ENCODE measurements at regions not wholly inside any gene's neighbourhood (a gene's known extent, or its start where the extent isn't known, plus 50 kb on each side); places are given as distances from the start of the nearest gene placed in this dataset.

DNA sequence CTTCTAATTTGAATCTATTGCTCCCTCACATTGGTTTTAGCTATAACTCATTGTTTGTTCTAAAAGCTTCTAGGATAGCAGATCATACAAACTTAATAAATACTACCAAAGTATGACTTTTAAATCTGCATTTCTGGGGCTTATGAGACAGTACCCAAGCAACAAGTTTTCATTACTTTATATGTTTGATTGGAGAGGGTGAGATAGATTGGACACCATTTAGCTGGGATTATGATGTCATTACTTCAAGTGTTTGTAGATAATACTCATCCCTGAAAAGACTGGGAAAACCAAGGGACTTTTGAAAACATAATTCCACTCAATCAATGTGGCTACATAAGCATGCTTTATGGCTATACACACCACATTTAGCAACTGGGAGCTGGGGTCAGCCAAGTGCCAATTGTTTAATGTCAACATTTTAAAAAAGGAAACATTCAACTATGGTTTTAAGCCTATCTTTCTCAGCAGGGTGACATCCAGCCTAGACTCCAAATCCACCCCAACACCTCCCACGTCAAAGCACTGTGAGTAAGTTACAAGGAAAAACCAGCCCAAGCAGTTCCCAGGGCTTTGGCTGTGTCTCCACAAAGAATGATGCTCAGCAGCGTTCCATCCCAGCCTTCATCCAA, 119.9 kb downstream of the ETAA1 start:
- Histone ChIP-seq H3K4me1 (ENCODE audit: control insufficient read depth, extremely low read depth, insufficient read depth, low read length) (peaks cover 13% of the 10 kb centered on the region), H3K9ac (ENCODE audit: control insufficient read depth, extremely low read depth, insufficient read depth, low read length) (no peak overlapping the region), H3K79me2 (ENCODE audit: control insufficient read depth, insufficient read depth, low read length) (no peaks in the 10 kb centered on the region), H3K9me1 (ENCODE audit: control insufficient read depth, extremely low read depth, insufficient read depth, low read length) (no peaks in the 10 kb centered on the region), H3K36me3 (ENCODE audit: control insufficient read depth in 2 of 2, extremely low read depth in 1 of 2, insufficient read depth in 2 of 2, low read length in 2 of 2) (no peaks in the 10 kb centered on the region), H3K27ac (ENCODE audit: control insufficient read depth, insufficient read depth, low read length) (no peak overlapping the region), H2AFZ (ENCODE audit: control insufficient read depth, low read length) (no peak overlapping the region), H3K27me3 (ENCODE audit: control insufficient read depth, extremely low read depth, insufficient read depth, low read length) (no peaks in the 10 kb centered on the region), H3K4me2 (ENCODE audit: control insufficient read depth, extremely low read depth, insufficient read depth, low read depth, low read length) (no peak overlapping the region), H3K9me3 (ENCODE audit: control insufficient read depth, low read depth, low read length) (no peaks in the 10 kb centered on the region), H3K4me3 (ENCODE audit: control insufficient read depth in 2 of 3, extremely low read depth in 1 of 3, insufficient read depth in 2 of 3, low read depth in 1 of 3, low read length in 3 of 3) (no peak overlapping the region), H4K20me1 (ENCODE audit: control insufficient read depth, extremely low read depth, insufficient read depth, low read length) (no peaks in the 10 kb centered on the region)
- dilution Hi-C loops (cut with MboI; ENCODE audit: extremely low pct_ligation_motif_present, low sequenced_read_pairs), result no loop called here
- TF ChIP-seq, protein P1, sequence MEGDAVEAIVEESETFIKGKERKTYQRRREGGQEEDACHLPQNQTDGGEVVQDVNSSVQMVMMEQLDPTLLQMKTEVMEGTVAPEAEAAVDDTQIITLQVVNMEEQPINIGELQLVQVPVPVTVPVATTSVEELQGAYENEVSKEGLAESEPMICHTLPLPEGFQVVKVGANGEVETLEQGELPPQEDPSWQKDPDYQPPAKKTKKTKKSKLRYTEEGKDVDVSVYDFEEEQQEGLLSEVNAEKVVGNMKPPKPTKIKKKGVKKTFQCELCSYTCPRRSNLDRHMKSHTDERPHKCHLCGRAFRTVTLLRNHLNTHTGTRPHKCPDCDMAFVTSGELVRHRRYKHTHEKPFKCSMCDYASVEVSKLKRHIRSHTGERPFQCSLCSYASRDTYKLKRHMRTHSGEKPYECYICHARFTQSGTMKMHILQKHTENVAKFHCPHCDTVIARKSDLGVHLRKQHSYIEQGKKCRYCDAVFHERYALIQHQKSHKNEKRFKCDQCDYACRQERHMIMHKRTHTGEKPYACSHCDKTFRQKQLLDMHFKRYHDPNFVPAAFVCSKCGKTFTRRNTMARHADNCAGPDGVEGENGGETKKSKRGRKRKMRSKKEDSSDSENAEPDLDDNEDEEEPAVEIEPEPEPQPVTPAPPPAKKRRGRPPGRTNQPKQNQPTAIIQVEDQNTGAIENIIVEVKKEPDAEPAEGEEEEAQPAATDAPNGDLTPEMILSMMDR (optimal IDR thresholded peaks at IDR 0.05 in 1 of 3, IDR thresholded peaks at IDR 0.05 in 1 of 3, conservative IDR thresholded peaks at IDR 0.05 in 1 of 3; ENCODE audit: extremely low read depth in 1 of 3, insufficient read depth in 2 of 3, low read length in 3 of 3), result no peak
- no peak for TF ChIP-seq EZH2 (IDR thresholded peaks at IDR 0.05; ENCODE audit: low read length)
- DNase-seq (ENCODE audit: low read depth, low spot score) (no peak), FAIRE-seq (no peak)

DNA sequence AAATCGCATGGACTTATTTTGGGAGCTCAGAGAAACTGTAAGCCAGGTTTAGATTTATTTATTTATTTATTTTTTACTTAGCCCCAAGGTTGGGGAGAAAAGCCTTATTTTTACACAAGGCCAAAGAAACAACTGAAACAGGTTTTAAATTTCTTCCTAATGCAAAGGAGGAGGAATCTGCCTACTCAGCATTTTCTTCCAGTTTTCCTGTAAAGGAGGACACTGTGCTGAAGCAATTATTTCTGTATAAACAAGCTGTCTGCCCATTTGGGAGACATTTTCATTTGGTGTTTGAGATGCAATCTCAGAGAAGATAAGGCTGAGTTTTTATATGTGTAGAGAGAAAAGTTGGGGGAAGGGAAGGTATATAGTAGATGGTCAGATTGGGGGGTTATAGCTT, 125.0 kb downstream of the ETAA1 start:
- DNase-seq (ENCODE audit: low read depth, low spot score) (no peak), FAIRE-seq (no peak)
- H3K9ac ChIP-seq (ENCODE audit: control insufficient read depth, extremely low read depth, insufficient read depth, low read length), result no peak overlapping the region
- no peak overlapping the region for H3K27ac ChIP-seq (ENCODE audit: control insufficient read depth, insufficient read depth, low read length)
- H3K9me3 ChIP-seq (ENCODE audit: control insufficient read depth, low read depth, low read length), result no peaks in the 10 kb centered on the region
- peaks cover 3% of the 10 kb centered on the region for H3K4me1 ChIP-seq (ENCODE audit: control insufficient read depth, extremely low read depth, insufficient read depth, low read length)
- H3K4me3 ChIP-seq (ENCODE audit: control insufficient read depth in 2 of 3, extremely low read depth in 1 of 3, insufficient read depth in 2 of 3, low read depth in 1 of 3, low read length in 3 of 3), result no peak overlapping the region
- H3K79me2 ChIP-seq (ENCODE audit: control insufficient read depth, insufficient read depth, low read length), result no peaks in the 10 kb centered on the region
- no peaks in the 10 kb centered on the region for H3K27me3 ChIP-seq (ENCODE audit: control insufficient read depth, extremely low read depth, insufficient read depth, low read length)
- TF ChIP-seq, protein P1 (optimal IDR thresholded peaks at IDR 0.05 in 1 of 3, IDR thresholded peaks at IDR 0.05 in 1 of 3, conservative IDR thresholded peaks at IDR 0.05 in 1 of 3; ENCODE audit: extremely low read depth in 1 of 3, insufficient read depth in 2 of 3, low read length in 3 of 3), result no peak
- TF ChIP-seq EZH2 (IDR thresholded peaks at IDR 0.05; ENCODE audit: low read length), result no peak
- no peak overlapping the region for H2AFZ ChIP-seq (ENCODE audit: control insufficient read depth, low read length)
- H3K36me3 ChIP-seq (ENCODE audit: control insufficient read depth in 2 of 2, extremely low read depth in 1 of 2, insufficient read depth in 2 of 2, low read length in 2 of 2), result no peaks in the 10 kb centered on the region
- no peaks in the 10 kb centered on the region for H4K20me1 ChIP-seq (ENCODE audit: control insufficient read depth, extremely low read depth, insufficient read depth, low read length)
- H3K4me2 ChIP-seq (ENCODE audit: control insufficient read depth, extremely low read depth, insufficient read depth, low read depth, low read length), result no peak overlapping the region
- dilution Hi-C loops (cut with MboI; ENCODE audit: extremely low pct_ligation_motif_present, low sequenced_read_pairs), result no loop called here
- H3K9me1 ChIP-seq (ENCODE audit: control insufficient read depth, extremely low read depth, insufficient read depth, low read length), result no peaks in the 10 kb centered on the region
